GM19455 (cell line): ENCODE measurements at regions not wholly inside any gene's neighbourhood (a gene's known extent, or its start where the extent isn't known, plus 50 kb on each side); places are given as distances from the start of the nearest gene placed in this dataset.
"Not testable (repeated sequence)": the region's sequence is repeated elsewhere in the genome, so short reads cannot be mapped to it uniquely, and the experiment has no call there.

ENCODE experiments used
- ATAC-seq: cut with Tn5 transposase; IDR thresholded peaks from one replicate; pipeline ENCODE4 v1.9.1; 2021; ENCODE audit not compliant: unreplicated experiment

- ATAC-seq = not testable (repeated sequence)
These were observed 311.1 kb upstream of the CNTNAP2 start for GRCh38 chr7:145805496-145805895.

GRCh38 chr7:145797507-145797906 lies 319.1 kb upstream of the CNTNAP2 start:
- ATAC-seq = no peak

- ATAC-seq = no peak
These were observed 321.5 kb upstream of the CNTNAP2 start for GRCh38 chr7:145795132-145795531.

- ATAC-seq = no peak
These were observed 331.5 kb upstream of the CNTNAP2 start for GRCh38 chr7:145784809-145785780.

- not testable (repeated sequence) for ATAC-seq
These were observed 335.2 kb upstream of the CNTNAP2 start for GRCh38 chr7:145781388-145781787.

- ATAC-seq = no peak
These were observed 337.5 kb upstream of the CNTNAP2 start for GRCh38 chr7:145779140-145779539.

GRCh38 chr7:145774777-145775176 lies 341.8 kb upstream of the CNTNAP2 start:
- ATAC-seq = no peak

- ATAC-seq = no peak
These were observed 363.6 kb upstream of the CNTNAP2 start for GRCh38 chr7:145753004-145753403.

GRCh38 chr7:145737617-145738016 lies 379.0 kb upstream of the CNTNAP2 start:
- ATAC-seq = no peak

GRCh38 chr7:145735061-145735460 lies 381.5 kb upstream of the CNTNAP2 start:
- ATAC-seq = no peak

GRCh38 chr7:145732521-145732920 lies 384.1 kb upstream of the CNTNAP2 start:
- ATAC-seq = no peak

- no peak for ATAC-seq
These were observed 386.9 kb upstream of the CNTNAP2 start for GRCh38 chr7:145729691-145730090.

- no peak for ATAC-seq
These were observed 398.5 kb upstream of the CNTNAP2 start for GRCh38 chr7:145718129-145718528.

- no peak for ATAC-seq
These were observed 416.1 kb upstream of the CNTNAP2 start for GRCh38 chr7:145700488-145700887.

- ATAC-seq = no peak
These were observed 417.9 kb upstream of the CNTNAP2 start for GRCh38 chr7:145698526-145699262.

GRCh38 chr7:145697412-145698107 lies 419.0 kb upstream of the CNTNAP2 start:
- ATAC-seq = not testable (repeated sequence)

- no peak for ATAC-seq
These were observed 420.5 kb upstream of the CNTNAP2 start for GRCh38 chr7:145696071-145696470.

- no peak for ATAC-seq
These were observed 424.2 kb upstream of the CNTNAP2 start for GRCh38 chr7:145692237-145692950.

GRCh38 chr7:145691377-145691914 lies 425.2 kb upstream of the CNTNAP2 start:
- ATAC-seq = no peak

GRCh38 chr7:145681646-145682045 lies 435.0 kb upstream of the CNTNAP2 start:
- ATAC-seq = no peak
